GM12878 (cell line): ENCODE measurements at regions not wholly inside any gene's neighbourhood (a gene's known extent, or its start where the extent isn't known, plus 50 kb on each side); places are given as distances from the start of the nearest gene placed in this dataset.

ENCODE experiments used
- ATAC-seq: fragments of 200-7000 bp; cut with Tn5 transposase; 3 replicates; pipeline ENCODE4 v1.9.1; 2020; ENCODE audit warnings: mild to moderate bottlenecking, moderate library complexity
- BruUV-seq: library from RNA; stranded (reverse); fragments of 400-500 nt; replicated peaks from 2 replicates; lab custom pipeline; 2021; lab: Mats Ljungman, UMichigan
- CTCF ChIA-PET: fragments of 300-600 bp; sonication (Branson Sonifier 250); formaldehyde crosslinking; extraction: SDS; loops from one replicate; lab custom pipeline; 2021; ENCODE audit warnings: inconsistent platforms; lab: Yijun Ruan, JAX
- POLR2A ChIA-PET: fragments of 350-600 bp; formaldehyde crosslinking; extraction: SDS; loops from one replicate; lab custom pipeline; 2021; ENCODE audit warnings: inconsistent platforms; lab: Charles Lee
- RAD21 ChIA-PET: fragments of 300-600 bp; sonication (Branson Sonifier 250); formaldehyde crosslinking; loops from one replicate; lab custom pipeline; 2023; ENCODE audit warnings: antibody characterized with exemption; ENCODE audit not compliant: unreplicated experiment; lab: Charles Lee
- SMC1A ChIA-PET: fragments of 300-600 bp; sonication (Branson Sonifier 250); formaldehyde crosslinking; loops from one replicate; lab custom pipeline; 2023; ENCODE audit not compliant: unreplicated experiment, uncharacterized antibody; lab: Charles Lee
- DNase-seq: peaks from one replicate; pipeline ENCODE4 v3.0.0-alpha.2; 2011; ENCODE audit warnings: low read depth, low spot score
- FAIRE-seq: peaks from 3 replicates; lab custom pipeline; 2011; peaks lifted over from hg19 to GRCh38; lab: Jason Lieb, UNC
- H2AFZ ChIP-seq: 2 replicates; pipeline ENCODE4 v1.6.0; 2011; ENCODE audit warnings: low read depth, low read length, control low read depth; ENCODE audit not compliant: control insufficient read depth
- H3K27ac ChIP-seq: 2 replicates; pipeline ENCODE4 v1.5.1; 2011; ENCODE audit warnings: control low read depth; ENCODE audit not compliant: control insufficient read depth, insufficient read depth
- H3K27me3 ChIP-seq, 2 experiments: replicated peaks in 1 of 2; 2 replicates each; pipeline versions ENCODE4 v1.6.0 to v1.6.1; 2011; ENCODE audit warnings: low read length in 1 of 2; ENCODE audit not compliant: control insufficient read depth in 2 of 2, insufficient read depth in 2 of 2
- H3K36me3 ChIP-seq, 2 experiments: 2 replicates each; pipeline ENCODE4 v1.5.1; 2011; ENCODE audit warnings: low read length in 1 of 2; ENCODE audit not compliant: control insufficient read depth in 2 of 2, insufficient read depth in 2 of 2
- H3K4me1 ChIP-seq: 2 replicates; pipeline ENCODE4 v1.6.1; 2011; ENCODE audit warnings: mild to moderate bottlenecking, low read length, moderate library complexity, mixed read lengths; ENCODE audit not compliant: control insufficient read depth, insufficient read depth
- H3K4me2 ChIP-seq: 2 replicates; pipeline ENCODE4 v1.6.0; 2011; ENCODE audit warnings: control low read depth; ENCODE audit not compliant: control insufficient read depth, insufficient read depth
- H3K4me3 ChIP-seq: fragments of 200-600 bp; sonication (generic); 2 replicates; pipeline ENCODE4 v1.5.1; 2016
- H3K79me2 ChIP-seq: 2 replicates; pipeline ENCODE4 v1.6.0; 2011; ENCODE audit warnings: low read length; ENCODE audit not compliant: control insufficient read depth, insufficient read depth
- H3K9ac ChIP-seq: 2 replicates; pipeline ENCODE4 v1.8.0; 2011; ENCODE audit warnings: low read length, control low read depth, mixed read lengths; ENCODE audit not compliant: control insufficient read depth, insufficient read depth
- H3K9me3 ChIP-seq: replicated peaks from 3 replicates; pipeline ENCODE4 v1.5.1; 2011; ENCODE audit warnings: mild to moderate bottlenecking, low read length; ENCODE audit not compliant: control insufficient read depth, insufficient read depth
- H4K20me1 ChIP-seq: 2 replicates; pipeline ENCODE4 v1.6.0; 2011; ENCODE audit not compliant: control insufficient read depth, insufficient read depth
- BMI1 ChIP-seq: fragments of 450-650 bp; IDR thresholded peaks from 2 replicates; pipeline ENCODE4 v1.6.1; 2016; ENCODE audit warnings: mild to moderate bottlenecking, moderate library complexity, borderline replicate concordance
- EP300 ChIP-seq, 2 experiments: fragments of 150-350 bp in 1 of 2; IDR thresholded peaks; 2 replicates each; pipeline ENCODE4 v1.6.1; 2011 to 2012; ENCODE audit warnings: low read depth in 2 of 2, low read length in 2 of 2, borderline replicate concordance in 1 of 2, improper control_type of control experiment in 1 of 2, inconsistent platforms in 1 of 2; ENCODE audit not compliant: control insufficient read depth in 1 of 2
- GATAD2B ChIP-seq: fragments of 450-650 bp; conservative IDR thresholded peaks from 2 replicates; pipeline ENCODE4 v1.6.1; 2017; ENCODE audit warnings: low read depth, mild to moderate bottlenecking, moderate library complexity
- KAT2A ChIP-seq: conservative IDR thresholded peaks from 2 replicates; pipeline ENCODE4 v1.6.1; 2011; ENCODE audit warnings: low read depth, low read length; ENCODE audit not compliant: control insufficient read depth
- NFYA ChIP-seq: IDR thresholded peaks from 2 replicates; pipeline ENCODE4 v1.6.1; 2011; ENCODE audit warnings: low read depth, mild to moderate bottlenecking, low read length, improper control_type of control experiment, borderline replicate concordance
- NFYB ChIP-seq: IDR thresholded peaks from 2 replicates; pipeline ENCODE4 v1.6.1; 2011; ENCODE audit warnings: low read depth, mild to moderate bottlenecking, low read length, improper control_type of control experiment, moderate library complexity; ENCODE audit not compliant: insufficient read depth
- POLR2A ChIP-seq: IDR thresholded peaks from 2 replicates; pipeline ENCODE4 v1.6.1; 2011; ENCODE audit warnings: low read depth, mild to moderate bottlenecking, low read length
- RFX5 ChIP-seq: IDR thresholded peaks from 2 replicates; pipeline ENCODE4 v1.6.1; 2011; ENCODE audit warnings: low read depth, low read length, improper control_type of control experiment
- SIX5 ChIP-seq: IDR thresholded peaks from 2 replicates; pipeline ENCODE4 v1.6.1; 2011; ENCODE audit warnings: mild to moderate bottlenecking, low read depth, low read length, moderate library complexity; ENCODE audit not compliant: severe bottlenecking
- STAT1 ChIP-seq: fragments of 450-650 bp; conservative IDR thresholded peaks from 2 replicates; pipeline ENCODE4 v1.6.1; 2014; ENCODE audit warnings: antibody characterized with exemption, mild to moderate bottlenecking
- TARDBP ChIP-seq: IDR thresholded peaks from 2 replicates; pipeline ENCODE4 v1.6.1; 2016; ENCODE audit warnings: borderline replicate concordance
- TCF3 ChIP-seq: IDR thresholded peaks from 2 replicates; pipeline ENCODE4 v1.6.1; 2012; ENCODE audit warnings: low read depth, mild to moderate bottlenecking, low read length, borderline replicate concordance; ENCODE audit not compliant: insufficient read depth
- YBX1 ChIP-seq: fragments of 450-650 bp; IDR thresholded peaks from 2 replicates; pipeline ENCODE4 v1.6.1; 2016; ENCODE audit warnings: antibody characterized with exemption
- YY1 ChIP-seq: IDR thresholded peaks from 2 replicates; pipeline ENCODE4 v1.6.1; 2011; ENCODE audit warnings: low read depth, mild to moderate bottlenecking, low read length
- ZNF24 ChIP-seq: fragments of 450-650 bp; IDR thresholded peaks from 2 replicates; pipeline ENCODE4 v1.6.1; 2017; ENCODE audit warnings: antibody characterized with exemption, mild to moderate bottlenecking
- WGBS: methylation state at CpG from one replicate; pipeline ENCODE4 v1.1.6; 2016; ENCODE audit warnings: low lambda C conversion rate; ENCODE audit not compliant: insufficient replicate concordance, insufficient coverage; ENCODE audit errors: missing lambda C conversion rate; 5-methylcytosine and 5-hydroxymethylcytosine counted together
- in situ Hi-C: fragments of 300-500 bp; cut with MboI; formaldehyde crosslinking; loops from 9 replicates; pipeline ENCODE4 v1.14.3; 2018; ENCODE audit warnings: mixed read lengths
- intact Hi-C: fragments of 100-400 bp; cut with micrococcal nuclease; formaldehyde crosslinking; loops from one replicate; pipeline ENCODE4 v1.14.2; 2022; ENCODE audit not compliant: unreplicated experiment
- TF ChIP-seq, protein P1 (sequence below): IDR thresholded peaks from 2 replicates; pipeline ENCODE4 v1.6.1; 2011; ENCODE audit warnings: low read depth, mild to moderate bottlenecking, low read length, moderate library complexity, borderline replicate concordance; ENCODE audit errors: extremely low read depth
- TF ChIP-seq, protein P2 (sequence below): fragments of 450-650 bp; conservative IDR thresholded peaks from 2 replicates; pipeline ENCODE4 v1.6.1; 2017; ENCODE audit warnings: mild to moderate bottlenecking, moderate library complexity

DNA sequence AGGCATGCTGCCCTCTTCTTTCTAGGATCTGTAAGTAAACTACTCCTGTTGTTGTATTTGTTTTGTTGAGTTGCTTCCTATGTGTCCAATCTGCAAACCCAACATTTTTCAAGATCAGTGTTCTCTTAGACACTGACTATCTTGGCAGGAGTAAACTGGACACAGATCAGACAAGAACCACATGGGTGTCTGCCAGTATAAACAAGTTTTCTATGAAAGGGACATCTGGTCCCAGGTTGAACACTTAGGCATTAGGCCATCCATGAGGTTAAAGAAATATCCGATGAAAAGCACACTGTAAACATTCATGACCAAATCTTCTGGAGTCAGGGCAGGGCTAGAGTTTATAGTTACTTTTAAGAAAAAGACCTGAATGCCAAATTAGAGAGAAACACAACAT is 441.8 kb downstream of the NYAP2 start:
- ChIA-PET CTCF (no interaction called here), POLR2A (no interaction called here), RAD21 (no interaction called here), SMC1A (no interaction called here)
- Histone ChIP-seq H3K4me3 (no peak overlapping the region), H4K20me1 (no peaks in the 10 kb centered on the region), H3K27me3 (no peaks in the 10 kb centered on the region), H3K9me3 (no peaks in the 10 kb centered on the region), H2AFZ (no peak overlapping the region), H3K9ac (no peak overlapping the region), H3K4me1 (no peaks in the 10 kb centered on the region), H3K79me2 (no peaks in the 10 kb centered on the region), H3K27ac (no peak overlapping the region), H3K36me3 (no peaks in the 10 kb centered on the region), H3K4me2 (no peak overlapping the region)
- WGBS: 76% methylated on average over 1 of the region's 1 CpG
- no peak for FAIRE-seq
- in situ Hi-C loops (no loop called here), intact Hi-C loops (no loop called here)
- no TSS peak for BruUV-seq
- no peak for ATAC-seq
- no peak for TF ChIP-seq NFYA
- no peak for TF ChIP-seq TARDBP
- TF ChIP-seq GATAD2B: no peak
- DNase-seq: no peak

DNA sequence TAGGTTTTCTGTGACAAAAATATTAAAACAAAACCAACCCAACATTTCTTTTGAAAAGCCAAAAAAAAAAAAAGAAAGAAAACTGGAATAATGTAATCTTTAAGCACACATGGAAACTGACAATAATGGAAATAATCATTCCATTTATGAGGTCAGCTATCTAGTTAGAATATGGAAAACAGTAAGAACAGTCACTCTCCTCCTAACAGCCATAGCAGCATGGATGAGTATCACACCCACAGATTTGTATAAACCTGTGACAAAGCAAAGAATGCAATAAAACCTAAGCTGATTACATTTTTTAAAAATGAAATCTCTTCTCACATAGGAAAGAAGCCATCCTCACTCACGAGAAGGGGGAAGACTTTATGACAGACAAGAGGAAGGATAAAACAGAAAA is 437.8 kb downstream of the NYAP2 start:
- no peak for DNase-seq
- H4K20me1 ChIP-seq: no peaks in the 10 kb centered on the region
- CTCF ChIA-PET: no interaction called here
- H2AFZ ChIP-seq: no peak overlapping the region
- no peak overlapping the region for H3K4me3 ChIP-seq
- no peak overlapping the region for H3K9ac ChIP-seq
- H3K27me3 ChIP-seq: no peaks in the 10 kb centered on the region
- RAD21 ChIA-PET: no interaction called here
- ATAC-seq: no peak
- POLR2A ChIA-PET: no interaction called here
- FAIRE-seq: no peak
- in situ Hi-C loops (no loop called here), intact Hi-C loops (no loop called here)
- H3K27ac ChIP-seq: no peak overlapping the region
- no TSS peak for BruUV-seq
- no peaks in the 10 kb centered on the region for H3K4me1 ChIP-seq
- no peaks in the 10 kb centered on the region for H3K9me3 ChIP-seq
- H3K4me2 ChIP-seq: no peak overlapping the region
- SMC1A ChIA-PET: no interaction called here
- WGBS: 0% methylated on average over 1 of the region's 1 CpG
- no peaks in the 10 kb centered on the region for H3K79me2 ChIP-seq
- TF ChIP-seq, protein P1, sequence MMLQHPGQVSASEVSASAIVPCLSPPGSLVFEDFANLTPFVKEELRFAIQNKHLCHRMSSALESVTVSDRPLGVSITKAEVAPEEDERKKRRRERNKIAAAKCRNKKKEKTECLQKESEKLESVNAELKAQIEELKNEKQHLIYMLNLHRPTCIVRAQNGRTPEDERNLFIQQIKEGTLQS: no peak
- TF ChIP-seq YY1 (no peak), RFX5 (no peak), BMI1 (no peak), YBX1 (no peak), KAT2A (no peak), EP300 (IDR thresholded peaks at IDR 0.05; ENCODE audit: borderline replicate concordance in 1 of 2, control insufficient read depth in 1 of 2, low read depth in 2 of 2, low read length in 2 of 2) (no peak), NFYB (no peak), SIX5 (no peak), STAT1 (no peak), POLR2A (no peak), ZNF24 (no peak), TCF3 (no peak)
- TF ChIP-seq, protein P2, sequence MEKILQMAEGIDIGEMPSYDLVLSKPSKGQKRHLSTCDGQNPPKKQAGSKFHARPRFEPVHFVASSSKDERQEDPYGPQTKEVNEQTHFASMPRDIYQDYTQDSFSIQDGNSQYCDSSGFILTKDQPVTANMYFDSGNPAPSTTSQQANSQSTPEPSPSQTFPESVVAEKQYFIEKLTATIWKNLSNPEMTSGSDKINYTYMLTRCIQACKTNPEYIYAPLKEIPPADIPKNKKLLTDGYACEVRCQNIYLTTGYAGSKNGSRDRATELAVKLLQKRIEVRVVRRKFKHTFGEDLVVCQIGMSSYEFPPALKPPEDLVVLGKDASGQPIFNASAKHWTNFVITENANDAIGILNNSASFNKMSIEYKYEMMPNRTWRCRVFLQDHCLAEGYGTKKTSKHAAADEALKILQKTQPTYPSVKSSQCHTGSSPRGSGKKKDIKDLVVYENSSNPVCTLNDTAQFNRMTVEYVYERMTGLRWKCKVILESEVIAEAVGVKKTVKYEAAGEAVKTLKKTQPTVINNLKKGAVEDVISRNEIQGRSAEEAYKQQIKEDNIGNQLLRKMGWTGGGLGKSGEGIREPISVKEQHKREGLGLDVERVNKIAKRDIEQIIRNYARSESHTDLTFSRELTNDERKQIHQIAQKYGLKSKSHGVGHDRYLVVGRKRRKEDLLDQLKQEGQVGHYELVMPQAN: no peak
- H3K36me3 ChIP-seq: no peaks in the 10 kb centered on the region
